Upper lobe of right lung (tissue), 1 donor: ENCODE measurements at regions not wholly inside any gene's neighbourhood (a gene's known extent, or its start where the extent isn't known, plus 50 kb on each side); places are given as distances from the start of the nearest gene placed in this dataset.

ENCODE experiments used
- ATAC-seq: fragments of 200-7000 bp; cut with Tn5 transposase; one replicate; pipeline ENCODE4 v1.9.1; 2020; ENCODE audit warnings: mild to moderate bottlenecking, moderate library complexity
- DNase-seq: peaks from one replicate; pipeline ENCODE4 v3.0.0-alpha.2; 2020
- H3K27ac ChIP-seq: fragments of 200-600 bp; one replicate; pipeline ENCODE4 v1.8.0; 2022
- H3K27me3 ChIP-seq: fragments of 200-600 bp; one replicate; pipeline ENCODE4 v1.8.0; 2022; ENCODE audit warnings: mild to moderate bottlenecking
- H3K36me3 ChIP-seq: fragments of 200-600 bp; one replicate; pipeline ENCODE4 v1.8.0; 2022
- H3K4me1 ChIP-seq: fragments of 200-600 bp; one replicate; pipeline ENCODE4 v1.8.0; 2022
- H3K4me3 ChIP-seq: fragments of 200-600 bp; one replicate; pipeline ENCODE4 v1.8.0; 2022; ENCODE audit warnings: mild to moderate bottlenecking
- H3K9me3 ChIP-seq: fragments of 200-600 bp; one replicate; pipeline ENCODE4 v1.8.0; 2022
- CTCF ChIP-seq: fragments of 200-600 bp; IDR thresholded peaks from one replicate; pipeline ENCODE4 v1.8.0; 2022; ENCODE audit warnings: antibody characterized with exemption
- intact Hi-C: fragments of 100-400 bp; cut with DNase I; formaldehyde crosslinking; loops from one replicate; pipeline ENCODE4 v1.11.0; 2022
- donor health status: DM: no; HTN: yes; CAD: no; lungs with severe emphysema.

GRCh38 chrX:36562986-36563385 is 445.2 kb upstream of the FAM47C start:
- Histone ChIP-seq H3K4me1 (no peaks in the 10 kb centered on the region), H3K27me3 (no peaks in the 10 kb centered on the region), H3K27ac (no peak overlapping the region), H3K4me3 (no peak overlapping the region), H3K9me3 (no peaks in the 10 kb centered on the region), H3K36me3 (no peaks in the 10 kb centered on the region)
- intact Hi-C loops, result no loop called here
- DNase-seq (no peak), ATAC-seq (no peak)
- no peak for TF ChIP-seq CTCF

GRCh38 chrX:36568946-36569345 is 439.2 kb upstream of the FAM47C start:
- intact Hi-C loops, result no loop called here
- DNase-seq (no peak), ATAC-seq (no peak)
- no peak for TF ChIP-seq CTCF
- H3K36me3 ChIP-seq, result no peaks in the 10 kb centered on the region
- H3K27me3 ChIP-seq, result no peaks in the 10 kb centered on the region
- no peaks in the 10 kb centered on the region for H3K4me1 ChIP-seq
- H3K27ac ChIP-seq, result no peak overlapping the region
- H3K9me3 ChIP-seq, result no peaks in the 10 kb centered on the region
- H3K4me3 ChIP-seq, result no peak overlapping the region

- no peaks in the 10 kb centered on the region for H3K36me3 ChIP-seq
- no peaks in the 10 kb centered on the region for H3K4me1 ChIP-seq
- DNase-seq (no peak), ATAC-seq (no peak)
- no peaks in the 10 kb centered on the region for H3K27me3 ChIP-seq
- H3K9me3 ChIP-seq, result no peaks in the 10 kb centered on the region
- TF ChIP-seq CTCF, result no peak
- no peak overlapping the region for H3K27ac ChIP-seq
- no peak overlapping the region for H3K4me3 ChIP-seq
- intact Hi-C loops, result no loop called here
These were observed 434.4 kb upstream of the FAM47C start for GRCh38 chrX:36573720-36574119.

GRCh38 chrX:36575670-36576069 is 432.5 kb upstream of the FAM47C start:
- H3K36me3 ChIP-seq, result no peaks in the 10 kb centered on the region
- no peak overlapping the region for H3K27ac ChIP-seq
- no peaks in the 10 kb centered on the region for H3K4me1 ChIP-seq
- no peak for ATAC-seq
- H3K9me3 ChIP-seq, result no peaks in the 10 kb centered on the region
- intact Hi-C loops, result no loop called here
- TF ChIP-seq CTCF, result no peak
- H3K27me3 ChIP-seq, result no peaks in the 10 kb centered on the region
- no peak for DNase-seq
- no peak overlapping the region for H3K4me3 ChIP-seq

GRCh38 chrX:36577006-36577405 is 431.2 kb upstream of the FAM47C start:
- intact Hi-C loops, result no loop called here
- no peak for TF ChIP-seq CTCF
- Histone ChIP-seq H3K4me1 (no peaks in the 10 kb centered on the region), H3K27ac (no peak overlapping the region), H3K9me3 (no peaks in the 10 kb centered on the region), H3K27me3 (no peaks in the 10 kb centered on the region), H3K4me3 (no peak overlapping the region), H3K36me3 (no peaks in the 10 kb centered on the region)
- DNase-seq (no peak), ATAC-seq (no peak)

GRCh38 chrX:36581030-36581429 is 427.1 kb upstream of the FAM47C start:
- DNase-seq (no peak), ATAC-seq (no peak)
- Histone ChIP-seq H3K4me1 (no peaks in the 10 kb centered on the region), H3K9me3 (no peaks in the 10 kb centered on the region), H3K36me3 (no peaks in the 10 kb centered on the region), H3K4me3 (no peak overlapping the region), H3K27me3 (no peaks in the 10 kb centered on the region), H3K27ac (no peak overlapping the region)
- intact Hi-C loops, result no loop called here
- no peak for TF ChIP-seq CTCF
